HL-60 (cell line): ENCODE measurements at regions not wholly inside any gene's neighbourhood (a gene's known extent, or its start where the extent isn't known, plus 50 kb on each side); places are given as distances from the start of the nearest gene placed in this dataset.
"Not testable (repeated sequence)": the region's sequence is repeated elsewhere in the genome, so short reads cannot be mapped to it uniquely, and the experiment has no call there.

Source experiments
- CTCF ChIP-seq: IDR thresholded peaks from one replicate; pipeline ENCODE4 v1.5.1; 2011; ENCODE audit warnings: low read length, control low read depth, inconsistent platforms; ENCODE audit not compliant: insufficient read depth
- GABPA ChIP-seq: IDR thresholded peaks from 2 replicates; pipeline ENCODE4 v1.6.1; 2012; ENCODE audit warnings: low read depth
- POLR2AphosphoS5 ChIP-seq: IDR thresholded peaks from 2 replicates; pipeline ENCODE4 v1.6.1; 2012; ENCODE audit warnings: low read depth
- SPI1 ChIP-seq: IDR thresholded peaks from 2 replicates; pipeline ENCODE4 v1.6.1; 2012; ENCODE audit warnings: low read depth, mild to moderate bottlenecking, borderline replicate concordance
- TF ChIP-seq, protein P1 (sequence below): IDR thresholded peaks from 2 replicates; pipeline ENCODE4 v1.6.1; 2012; ENCODE audit warnings: low read depth; ENCODE audit not compliant: insufficient replicate concordance

DNA sequence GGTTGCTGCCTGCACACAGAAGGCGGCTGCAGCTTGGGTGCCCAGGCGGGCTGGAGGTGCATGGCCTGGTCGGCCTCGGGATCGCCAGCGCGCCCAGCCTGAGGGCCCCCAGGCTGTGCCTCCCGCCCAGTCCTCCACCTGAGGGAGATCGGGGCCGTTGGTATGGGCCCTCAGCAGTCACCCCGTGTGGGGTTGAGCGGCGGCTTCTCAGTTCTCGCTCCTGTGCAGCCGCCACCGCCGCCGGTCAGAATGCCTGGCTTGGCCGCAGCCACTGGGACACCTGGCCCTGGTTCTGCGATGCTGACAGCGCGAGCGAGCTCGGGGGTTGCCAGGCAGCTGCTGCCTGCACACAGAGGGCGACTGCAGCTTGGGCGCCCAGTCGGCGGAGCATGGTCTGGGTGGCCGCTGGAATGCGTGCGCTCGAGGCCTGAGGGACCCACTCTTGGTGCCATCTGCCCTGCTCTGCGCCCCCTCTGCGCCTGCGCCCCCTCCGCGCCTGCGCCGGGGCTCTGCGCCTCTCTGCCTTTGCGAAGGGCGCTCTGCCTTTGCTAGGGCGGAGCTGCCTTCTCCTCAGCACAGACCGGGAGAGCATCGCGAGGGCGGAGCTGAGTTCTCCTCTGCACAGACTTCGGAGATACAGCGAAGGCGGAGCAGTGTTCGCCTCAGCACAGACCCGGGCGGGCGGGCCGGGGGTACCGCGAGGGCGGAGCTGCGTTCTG is 84.6 kb upstream of the ZNG1F start:
- not testable (repeated sequence) for TF ChIP-seq CTCF, SPI1, GABPA
- TF ChIP-seq, protein P1, sequence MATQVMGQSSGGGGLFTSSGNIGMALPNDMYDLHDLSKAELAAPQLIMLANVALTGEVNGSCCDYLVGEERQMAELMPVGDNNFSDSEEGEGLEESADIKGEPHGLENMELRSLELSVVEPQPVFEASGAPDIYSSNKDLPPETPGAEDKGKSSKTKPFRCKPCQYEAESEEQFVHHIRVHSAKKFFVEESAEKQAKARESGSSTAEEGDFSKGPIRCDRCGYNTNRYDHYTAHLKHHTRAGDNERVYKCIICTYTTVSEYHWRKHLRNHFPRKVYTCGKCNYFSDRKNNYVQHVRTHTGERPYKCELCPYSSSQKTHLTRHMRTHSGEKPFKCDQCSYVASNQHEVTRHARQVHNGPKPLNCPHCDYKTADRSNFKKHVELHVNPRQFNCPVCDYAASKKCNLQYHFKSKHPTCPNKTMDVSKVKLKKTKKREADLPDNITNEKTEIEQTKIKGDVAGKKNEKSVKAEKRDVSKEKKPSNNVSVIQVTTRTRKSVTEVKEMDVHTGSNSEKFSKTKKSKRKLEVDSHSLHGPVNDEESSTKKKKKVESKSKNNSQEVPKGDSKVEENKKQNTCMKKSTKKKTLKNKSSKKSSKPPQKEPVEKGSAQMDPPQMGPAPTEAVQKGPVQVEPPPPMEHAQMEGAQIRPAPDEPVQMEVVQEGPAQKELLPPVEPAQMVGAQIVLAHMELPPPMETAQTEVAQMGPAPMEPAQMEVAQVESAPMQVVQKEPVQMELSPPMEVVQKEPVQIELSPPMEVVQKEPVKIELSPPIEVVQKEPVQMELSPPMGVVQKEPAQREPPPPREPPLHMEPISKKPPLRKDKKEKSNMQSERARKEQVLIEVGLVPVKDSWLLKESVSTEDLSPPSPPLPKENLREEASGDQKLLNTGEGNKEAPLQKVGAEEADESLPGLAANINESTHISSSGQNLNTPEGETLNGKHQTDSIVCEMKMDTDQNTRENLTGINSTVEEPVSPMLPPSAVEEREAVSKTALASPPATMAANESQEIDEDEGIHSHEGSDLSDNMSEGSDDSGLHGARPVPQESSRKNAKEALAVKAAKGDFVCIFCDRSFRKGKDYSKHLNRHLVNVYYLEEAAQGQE, result not testable (repeated sequence)
- TF ChIP-seq POLR2AphosphoS5, result peak; percentile 39; the same call in 1 of the 2 replicates
